Prostate gland (tissue), 2 donors: ENCODE measurements at regions not wholly inside any gene's neighbourhood (a gene's known extent, or its start where the extent isn't known, plus 50 kb on each side); places are given as distances from the start of the nearest gene placed in this dataset.

Source experiments
- POLR2AphosphoS5 ChIP-seq: sonication (generic); formaldehyde crosslinking; IDR thresholded peaks from one replicate; pipeline ENCODE4 v1.6.1; 2017; ENCODE audit warnings: antibody characterized with exemption
- TF ChIP-seq, protein P1 (sequence below), 4 experiments: fragments of 200-600 bp in 2 of 4; fragments of 450-650 bp in 2 of 4; sonication (generic) in 2 of 4; IDR thresholded peaks; 1 replicate in 3 of 4; 2 replicates in 1 of 4; pipeline ENCODE4 v1.5.1; 2016 to 2019; ENCODE audit warnings: antibody characterized with exemption in 4 of 4, mild to moderate bottlenecking in 2 of 4, moderate library complexity in 2 of 4

DNA sequence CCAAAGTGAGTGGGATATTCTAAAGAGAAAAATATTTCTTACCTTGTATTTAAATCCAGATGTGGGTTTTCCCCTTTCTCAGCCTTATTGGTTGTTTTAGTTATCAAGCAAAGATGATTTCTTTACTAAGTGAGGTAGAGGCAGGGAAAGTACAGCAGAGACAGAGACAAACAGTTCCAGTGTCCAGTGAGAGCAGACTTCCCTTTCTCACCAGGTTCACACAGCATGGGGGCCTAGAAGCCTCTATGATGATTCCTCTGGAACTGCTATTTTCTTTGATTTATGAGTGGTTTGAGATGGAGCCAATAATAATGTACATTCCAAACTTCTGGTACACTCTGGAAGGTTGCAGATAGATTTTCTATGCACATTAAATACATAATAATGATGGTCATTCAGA, 234.0 kb upstream of the MARCKS start:
- TF ChIP-seq, protein P1, sequence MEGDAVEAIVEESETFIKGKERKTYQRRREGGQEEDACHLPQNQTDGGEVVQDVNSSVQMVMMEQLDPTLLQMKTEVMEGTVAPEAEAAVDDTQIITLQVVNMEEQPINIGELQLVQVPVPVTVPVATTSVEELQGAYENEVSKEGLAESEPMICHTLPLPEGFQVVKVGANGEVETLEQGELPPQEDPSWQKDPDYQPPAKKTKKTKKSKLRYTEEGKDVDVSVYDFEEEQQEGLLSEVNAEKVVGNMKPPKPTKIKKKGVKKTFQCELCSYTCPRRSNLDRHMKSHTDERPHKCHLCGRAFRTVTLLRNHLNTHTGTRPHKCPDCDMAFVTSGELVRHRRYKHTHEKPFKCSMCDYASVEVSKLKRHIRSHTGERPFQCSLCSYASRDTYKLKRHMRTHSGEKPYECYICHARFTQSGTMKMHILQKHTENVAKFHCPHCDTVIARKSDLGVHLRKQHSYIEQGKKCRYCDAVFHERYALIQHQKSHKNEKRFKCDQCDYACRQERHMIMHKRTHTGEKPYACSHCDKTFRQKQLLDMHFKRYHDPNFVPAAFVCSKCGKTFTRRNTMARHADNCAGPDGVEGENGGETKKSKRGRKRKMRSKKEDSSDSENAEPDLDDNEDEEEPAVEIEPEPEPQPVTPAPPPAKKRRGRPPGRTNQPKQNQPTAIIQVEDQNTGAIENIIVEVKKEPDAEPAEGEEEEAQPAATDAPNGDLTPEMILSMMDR (IDR thresholded peaks at IDR 0.05): no peak
- TF ChIP-seq POLR2AphosphoS5: no peak
